ENCODE measurements at regions not wholly inside any gene's neighbourhood (a gene's known extent, or its start where the extent isn't known, plus 50 kb on each side); places are given as distances from the start of the nearest gene placed in this dataset.

DNA sequence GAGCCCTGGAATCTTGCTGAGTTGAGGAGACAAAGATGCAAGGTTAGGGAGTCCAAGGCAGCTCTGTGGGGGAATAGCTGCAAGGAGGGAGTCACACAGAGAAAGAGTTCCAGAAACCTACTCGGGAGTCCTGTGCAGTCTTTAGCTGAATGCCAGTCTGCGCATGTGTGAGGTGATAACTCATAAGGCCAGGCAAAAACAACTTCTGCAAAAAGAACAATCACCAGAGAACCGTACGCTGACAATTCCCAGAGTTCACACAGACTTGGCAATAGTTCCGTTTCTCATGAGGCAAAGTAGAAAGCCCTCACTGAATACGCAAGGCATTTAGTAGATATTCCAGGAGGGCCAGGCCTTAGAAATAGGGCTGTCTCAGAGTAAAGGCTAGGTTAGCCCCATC, 135.2 kb upstream of the TAB2 start:
- no peak for DNase-seq (ENCODE audit: low read depth in 2 of 2)

DNA sequence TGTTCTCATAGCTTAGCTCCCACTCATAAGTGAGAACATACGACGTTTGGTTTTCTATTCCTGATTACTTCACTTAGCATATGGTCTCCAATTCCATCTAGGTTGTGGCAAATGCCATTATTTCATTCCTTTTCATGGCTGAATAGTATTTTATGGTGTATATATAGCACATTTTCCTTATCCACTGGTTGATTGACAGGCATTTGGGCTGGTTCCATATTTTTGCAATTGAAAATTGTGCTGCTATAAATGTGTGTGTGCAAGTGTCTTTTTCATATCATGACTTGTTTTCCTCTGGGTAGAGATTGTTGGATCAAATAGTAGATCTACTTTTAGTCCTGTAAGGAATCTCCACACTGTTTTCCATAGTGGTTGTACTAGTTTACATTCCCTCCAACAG, 133.0 kb upstream of the TAB2 start:
- DNase-seq (ENCODE audit: low read depth in 2 of 2), result no peak

DNA sequence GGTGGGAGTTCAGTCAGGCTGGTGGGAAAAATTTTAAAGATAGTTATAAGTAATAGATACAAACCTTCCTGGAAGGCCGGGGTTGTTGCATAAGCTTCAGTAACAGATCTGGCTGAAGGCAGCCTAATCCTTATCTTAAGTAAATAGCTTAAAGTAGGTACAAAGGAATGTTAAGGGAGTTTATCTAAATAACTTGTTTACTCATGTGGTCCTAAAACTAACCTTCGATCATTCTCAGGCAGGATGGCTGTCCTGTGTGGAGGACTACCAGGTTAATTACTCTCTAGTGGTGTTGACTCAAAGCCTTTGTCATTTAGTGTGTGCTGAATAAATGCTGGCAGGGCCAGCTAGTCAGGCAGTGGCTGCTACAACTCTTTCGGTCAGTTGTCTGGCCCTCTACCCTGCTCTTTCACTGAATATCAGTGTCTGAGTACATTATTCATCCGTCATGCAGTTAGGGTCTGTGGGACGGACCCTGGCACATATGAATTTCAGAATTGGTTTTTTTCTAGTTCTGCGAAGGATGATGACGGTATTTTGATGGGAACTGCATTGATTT, 131.6 kb upstream of the TAB2 start:
- DNase-seq (ENCODE audit: low read depth in 2 of 2), result no peak

DNA sequence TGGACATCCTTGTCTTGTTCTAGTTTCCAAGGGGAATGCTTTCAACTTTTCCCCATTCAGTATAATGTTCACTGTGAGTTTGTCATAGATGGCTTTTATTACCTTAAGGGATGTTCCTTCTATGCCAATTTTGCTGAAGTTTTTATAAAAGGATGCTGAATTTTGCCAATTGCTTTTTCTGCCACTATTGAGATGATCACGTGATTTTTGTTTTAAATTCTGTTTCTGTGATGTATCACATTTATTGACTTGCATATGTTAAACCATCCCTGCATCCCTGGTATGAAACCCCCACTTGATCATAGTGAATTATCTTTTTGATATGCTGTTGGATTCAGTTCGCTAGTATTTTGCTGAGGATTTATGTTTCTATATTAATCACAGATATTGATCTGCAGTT, 130.6 kb upstream of the TAB2 start:
- DNase-seq (ENCODE audit: low read depth in 2 of 2), result no peak

DNA sequence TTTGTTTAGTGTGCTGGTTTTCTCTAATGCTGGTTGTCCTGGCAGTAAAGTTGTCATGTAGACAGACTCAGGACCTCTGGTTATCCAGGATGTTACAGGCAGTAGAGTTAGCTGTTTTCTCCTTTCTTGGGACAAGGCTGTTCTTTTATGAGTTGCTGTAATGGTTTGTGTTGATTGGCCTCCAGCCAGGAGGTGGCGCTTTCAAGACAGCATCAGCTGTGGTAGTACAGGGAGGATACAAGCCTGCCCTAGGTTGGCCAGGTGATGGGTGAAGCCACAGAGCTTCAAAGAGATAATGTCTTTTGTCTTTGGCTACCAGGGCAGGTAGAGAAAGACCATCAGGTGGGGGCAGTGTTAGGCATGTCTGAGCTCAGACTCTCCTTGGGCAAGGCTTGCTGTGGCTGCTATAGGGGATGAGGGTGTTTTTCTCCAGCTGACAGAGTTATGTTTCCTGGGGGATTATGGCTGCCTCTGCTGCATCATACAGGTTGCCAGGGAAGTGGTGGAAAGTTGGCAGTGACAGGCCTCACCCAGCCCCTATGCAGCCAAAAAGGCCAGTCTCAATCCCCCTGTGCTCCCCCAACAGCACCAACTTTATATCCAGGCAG, 127.2 kb upstream of the TAB2 start:
- DNase-seq (ENCODE audit: low read depth in 2 of 2), result peak; percentile 40 to 41

DNA sequence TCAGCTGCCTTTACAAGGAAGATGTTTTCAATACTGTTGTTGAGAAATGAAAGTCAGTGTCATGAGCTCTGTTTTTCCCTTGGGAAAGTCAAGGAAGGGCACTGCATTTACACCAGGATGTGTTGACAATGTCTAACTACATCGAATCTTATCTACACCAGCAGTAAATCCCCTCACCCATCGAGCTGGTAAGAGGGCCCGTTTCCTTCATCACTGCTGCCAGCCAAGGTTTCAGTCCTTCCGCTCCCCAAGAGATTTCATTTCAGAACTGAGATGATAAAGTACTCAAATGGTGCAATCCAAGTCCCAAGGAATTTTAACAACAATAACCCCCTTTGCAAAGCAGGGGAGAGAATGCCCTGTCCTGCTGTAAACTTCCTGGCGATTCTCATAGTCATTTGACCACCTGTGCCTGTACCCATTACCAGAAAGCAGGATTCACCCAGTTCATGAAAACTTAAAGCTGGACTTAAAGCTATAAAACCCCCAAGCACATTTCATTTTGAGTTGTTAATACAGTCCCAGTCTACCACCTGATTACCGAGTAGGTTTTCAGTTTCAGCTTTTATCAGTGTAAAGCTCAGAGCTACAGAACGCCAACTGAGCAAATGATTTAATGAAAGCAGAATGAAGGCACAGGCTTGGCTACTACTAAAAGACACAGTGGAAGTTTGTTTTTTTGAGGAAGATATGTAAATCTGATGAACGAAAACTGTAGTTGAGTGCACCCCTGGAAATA, 122.5 kb upstream of the TAB2 start:
- DNase-seq (ENCODE audit: low read depth in 2 of 2), result no peak

DNA sequence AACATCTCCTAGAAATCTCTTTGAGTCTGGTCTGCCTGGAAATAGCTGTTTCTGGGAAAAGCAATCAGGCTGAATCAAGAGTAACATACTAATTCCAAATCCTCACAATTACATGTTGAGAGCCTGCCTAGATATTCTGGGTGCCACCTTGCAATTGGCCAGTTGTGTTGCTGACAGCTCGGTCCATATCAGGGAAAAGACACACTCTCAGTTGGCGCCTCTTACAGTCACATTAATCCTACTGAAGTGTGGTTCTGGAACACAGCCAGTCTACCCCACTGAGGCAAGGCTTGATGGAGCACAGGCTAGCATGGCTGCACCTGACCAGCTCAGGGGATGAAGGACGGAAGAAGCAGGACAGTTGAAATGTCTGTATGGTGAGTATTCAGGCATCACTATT, 121.4 kb upstream of the TAB2 start:
- DNase-seq (ENCODE audit: low read depth in 2 of 2), result no peak

DNA sequence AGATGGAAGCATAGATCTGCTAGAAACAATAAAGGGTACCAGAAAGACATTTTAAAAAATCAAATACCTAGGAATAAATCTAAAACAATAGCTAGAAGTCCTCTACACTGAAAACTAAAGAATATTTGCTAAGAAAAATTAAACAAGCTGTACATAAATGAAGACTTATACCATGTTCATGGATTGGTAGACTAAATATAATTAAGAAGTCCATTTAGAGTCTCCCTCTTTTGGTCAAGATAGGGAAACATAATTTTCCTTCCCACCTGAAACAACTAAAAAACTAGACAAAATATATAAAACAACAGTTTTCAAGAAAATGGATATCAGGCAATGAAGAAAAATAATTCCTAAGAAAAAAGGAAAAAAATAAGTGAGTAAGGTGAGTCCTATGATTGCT, 120.0 kb upstream of the TAB2 start:
- no peak for DNase-seq (ENCODE audit: low read depth in 2 of 2)

DNA sequence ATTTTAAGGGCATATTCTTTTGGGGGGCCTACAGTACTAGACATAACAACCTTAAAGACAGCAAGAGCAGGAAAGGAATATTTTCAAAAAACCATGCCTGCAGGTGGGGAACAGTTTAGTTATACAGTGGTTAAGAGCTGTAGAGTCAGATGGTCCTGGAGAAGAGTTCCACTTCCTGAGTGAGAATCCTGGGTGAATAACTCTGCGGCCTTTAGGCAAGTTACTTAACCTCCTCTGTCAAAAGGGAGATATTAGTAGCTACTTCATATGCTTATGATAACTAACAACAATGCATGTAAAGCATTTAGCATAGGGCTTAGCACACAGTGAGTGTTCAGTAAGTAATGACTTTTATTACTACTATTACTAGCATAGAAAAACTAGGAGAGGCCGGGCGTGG, 119.2 kb upstream of the TAB2 start:
- no peak for DNase-seq (ENCODE audit: low read depth in 2 of 2)

DNA sequence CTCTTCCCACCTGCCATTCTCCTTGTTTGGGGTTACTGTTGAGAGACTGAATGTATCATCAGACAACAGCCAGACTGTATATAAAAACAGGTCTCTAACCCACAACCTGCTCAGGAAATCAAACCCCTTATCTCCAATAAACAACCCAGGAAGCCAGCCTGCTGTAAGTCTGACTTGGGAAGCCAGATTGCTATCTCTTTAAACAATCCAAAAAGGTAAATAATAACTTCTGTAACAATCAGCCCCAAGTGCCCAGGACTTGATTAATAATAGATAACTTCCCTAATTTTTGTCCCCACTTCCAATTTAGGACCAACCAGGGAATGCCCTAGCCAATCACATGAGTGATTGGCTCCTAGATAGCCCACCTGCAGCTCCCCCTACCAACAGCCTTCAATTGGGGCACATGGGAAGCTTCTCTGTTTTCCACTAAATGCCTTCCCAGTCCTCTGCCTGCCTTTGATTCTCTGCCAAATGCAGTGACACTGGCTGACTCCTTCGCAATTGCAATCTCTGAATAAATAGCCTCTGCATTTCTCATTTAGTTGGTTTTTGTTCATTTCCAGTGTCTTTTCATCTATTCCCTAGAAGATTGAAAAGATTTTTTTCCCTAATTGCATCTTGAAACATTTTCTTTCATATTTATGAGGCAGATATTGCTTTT, 117.1 kb upstream of the TAB2 start:
- DNase-seq (ENCODE audit: low read depth in 2 of 2), result no peak

DNA sequence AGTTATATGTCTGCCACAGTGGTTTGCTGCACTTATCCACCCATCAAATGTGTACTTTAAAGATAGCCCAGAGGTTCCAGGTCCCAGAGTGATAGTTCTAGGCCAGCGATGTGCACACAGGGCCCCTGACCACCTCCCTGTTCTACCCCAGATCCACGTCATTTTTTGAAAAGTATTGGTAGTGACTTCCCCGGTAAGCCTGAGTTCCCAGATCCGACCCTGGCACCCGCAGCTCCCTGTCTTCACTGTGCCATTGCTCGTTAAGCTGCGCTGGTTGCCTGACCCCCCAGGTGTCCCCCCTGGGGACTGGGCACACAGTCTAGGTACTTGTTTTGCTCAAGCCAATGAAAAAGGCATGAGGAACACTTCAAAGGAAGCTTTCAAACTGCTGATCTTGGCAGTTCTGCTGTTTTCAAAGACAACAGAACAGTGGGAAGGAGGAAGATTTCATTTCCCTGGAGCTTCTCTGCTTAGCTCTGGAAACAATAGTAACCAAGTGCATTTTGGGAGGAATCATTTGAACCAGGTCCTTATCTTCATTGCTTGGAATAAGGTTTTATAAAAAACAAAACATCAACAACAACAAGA, 116.3 kb upstream of the TAB2 start:
- no peak for DNase-seq (ENCODE audit: low read depth in 2 of 2)

DNA sequence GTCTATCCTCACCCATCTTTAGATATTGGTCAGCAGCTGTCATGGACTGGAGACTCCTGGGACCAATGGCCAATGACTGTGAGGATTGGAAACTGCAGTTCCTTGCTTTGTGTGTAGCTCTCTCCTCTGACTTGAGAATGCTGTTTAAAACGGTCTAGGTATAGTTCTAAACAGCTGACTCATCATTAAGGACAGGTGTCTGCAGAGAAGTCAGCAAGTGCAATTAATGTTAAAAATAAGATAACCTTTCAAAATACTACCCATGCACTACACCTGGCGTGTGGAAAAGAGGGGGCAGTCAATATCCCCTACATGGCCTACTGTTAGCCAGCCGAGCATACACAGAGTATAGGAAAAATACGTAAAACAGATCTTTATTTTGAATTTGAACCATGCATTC, 115.4 kb upstream of the TAB2 start:
- no peak for DNase-seq (ENCODE audit: low read depth in 2 of 2)

DNA sequence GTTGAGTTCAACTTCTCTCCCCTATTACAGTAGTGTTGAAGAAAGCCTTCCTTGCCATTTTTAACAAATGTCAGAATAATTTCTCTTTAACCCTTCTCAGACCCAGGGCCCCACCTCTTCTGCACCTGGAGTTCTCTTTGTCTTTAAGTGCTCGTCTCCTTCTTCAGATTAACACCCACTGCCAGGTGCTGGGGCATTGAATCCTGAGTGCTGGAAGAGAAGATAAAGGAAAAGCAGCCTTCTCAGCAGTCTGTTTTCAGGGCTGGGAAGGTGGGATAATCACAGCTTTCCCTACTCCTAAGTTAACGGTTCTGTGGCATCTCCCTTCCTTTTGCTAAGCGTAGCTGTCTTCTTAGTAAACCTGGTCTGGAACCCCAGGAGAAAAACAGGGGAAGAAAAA, 114.6 kb upstream of the TAB2 start:
- DNase-seq (ENCODE audit: low read depth in 2 of 2), result no peak

DNA sequence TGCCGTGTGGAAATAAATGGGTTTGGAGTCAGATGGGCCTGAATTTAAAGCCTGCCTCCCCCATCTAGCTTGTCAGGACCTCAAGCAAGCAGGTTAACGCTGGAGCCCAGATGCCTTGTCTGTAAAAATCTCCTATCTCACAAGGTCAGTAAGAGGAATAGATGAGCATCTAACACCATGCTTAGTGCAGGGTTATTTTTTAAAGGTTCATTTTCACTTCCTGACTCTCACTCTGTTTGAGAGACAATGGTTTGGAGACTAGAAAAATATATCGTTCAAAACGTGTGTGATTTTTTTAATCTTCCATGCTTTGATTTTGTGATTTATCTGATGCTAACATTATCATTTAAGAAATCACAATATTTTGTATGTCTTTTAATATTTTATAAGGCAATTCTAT, 114.0 kb upstream of the TAB2 start:
- no peak for DNase-seq (ENCODE audit: low read depth in 2 of 2)

DNA sequence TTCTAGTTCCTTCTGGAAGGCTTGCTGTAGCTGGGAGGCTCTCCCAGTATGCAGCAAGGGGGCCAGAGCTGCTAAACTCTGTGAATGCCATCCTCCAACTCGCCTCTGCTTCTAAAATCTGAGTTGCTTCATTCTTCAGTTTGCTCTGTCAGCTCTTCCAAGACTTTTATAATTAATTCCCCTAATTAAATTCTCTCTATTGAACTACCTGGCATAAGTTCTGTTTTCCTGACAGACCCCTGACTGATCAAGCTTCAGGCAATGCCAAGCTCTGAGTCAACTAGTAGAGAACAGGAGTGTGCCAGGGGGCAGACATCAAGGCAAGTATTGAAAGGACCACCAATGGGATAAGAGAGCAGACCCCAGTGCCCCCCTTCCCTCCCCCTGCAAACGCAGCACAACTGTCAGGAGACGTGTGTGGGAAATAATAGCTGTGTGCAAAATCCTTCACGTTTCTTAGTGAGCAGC, 109.3 kb upstream of the TAB2 start:
- DNase-seq (ENCODE audit: low read depth in 2 of 2), result no peak

DNA sequence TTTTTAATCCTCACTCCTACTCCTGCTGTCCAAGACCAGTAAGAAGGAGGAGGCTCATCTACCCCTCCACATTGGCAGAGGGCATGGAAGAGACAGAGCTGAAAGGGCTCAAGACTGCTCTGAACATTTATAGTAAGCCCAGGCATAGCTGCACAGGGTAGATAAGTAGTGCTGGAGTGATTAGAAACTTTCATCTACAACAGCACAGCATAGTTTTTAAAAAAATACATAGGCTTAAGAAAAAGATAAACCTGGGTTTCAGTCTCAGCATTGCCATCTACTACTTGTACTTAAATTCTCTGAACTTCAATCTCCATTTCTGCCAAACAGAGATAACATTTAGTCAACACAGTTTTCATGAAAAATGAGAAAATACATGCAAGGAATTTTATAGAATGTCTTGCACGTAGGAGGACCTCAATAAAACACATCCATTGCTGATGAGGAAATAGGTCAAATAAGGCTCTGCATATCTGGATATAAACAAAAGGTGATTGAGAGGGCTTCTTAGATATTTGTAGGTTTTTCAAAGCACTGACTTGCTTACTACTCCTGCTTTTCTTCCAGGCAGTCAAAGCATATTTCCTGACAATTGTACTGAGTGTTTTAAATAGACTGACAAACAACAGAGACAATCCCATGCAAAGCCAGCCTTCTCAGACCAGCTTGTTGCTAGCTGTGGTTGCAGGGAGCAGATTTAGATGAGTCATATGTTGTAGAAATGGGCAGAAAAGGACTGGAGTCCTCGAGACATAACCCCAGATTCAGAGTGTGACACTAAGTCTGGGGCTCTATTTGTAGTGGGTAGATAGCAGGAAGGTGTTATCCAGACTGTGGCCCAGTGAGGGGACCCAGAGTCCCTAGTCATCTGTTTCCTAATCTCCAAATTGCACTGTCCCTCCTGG, 107.4 kb upstream of the TAB2 start:
- no peak for DNase-seq (ENCODE audit: low read depth in 2 of 2)

DNA sequence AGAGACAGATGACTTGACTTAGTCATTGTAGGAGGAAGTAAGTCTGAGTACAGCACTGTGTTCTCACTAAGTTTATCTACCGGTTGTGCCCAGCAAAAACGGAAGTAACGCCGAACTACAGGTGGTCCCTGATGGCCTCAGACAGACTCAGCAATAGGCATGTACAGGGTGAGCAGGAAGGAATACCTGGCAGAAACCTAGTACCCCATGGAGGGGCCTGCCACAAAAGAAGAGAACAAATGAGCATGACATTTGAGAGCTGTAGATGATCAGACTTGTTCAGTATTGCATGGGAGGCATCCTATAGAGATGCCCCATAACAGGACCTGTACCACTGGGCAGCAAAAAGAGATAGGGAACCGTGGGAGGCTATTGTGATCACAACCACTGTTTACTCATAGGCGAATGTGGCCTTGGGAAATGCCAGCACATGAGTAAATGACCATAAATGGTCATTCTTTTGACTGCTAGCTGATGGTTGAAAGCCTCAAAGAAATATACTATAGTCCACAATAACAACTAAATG, 106.4 kb upstream of the TAB2 start:
- DNase-seq (ENCODE audit: low read depth in 2 of 2), result no peak

DNA sequence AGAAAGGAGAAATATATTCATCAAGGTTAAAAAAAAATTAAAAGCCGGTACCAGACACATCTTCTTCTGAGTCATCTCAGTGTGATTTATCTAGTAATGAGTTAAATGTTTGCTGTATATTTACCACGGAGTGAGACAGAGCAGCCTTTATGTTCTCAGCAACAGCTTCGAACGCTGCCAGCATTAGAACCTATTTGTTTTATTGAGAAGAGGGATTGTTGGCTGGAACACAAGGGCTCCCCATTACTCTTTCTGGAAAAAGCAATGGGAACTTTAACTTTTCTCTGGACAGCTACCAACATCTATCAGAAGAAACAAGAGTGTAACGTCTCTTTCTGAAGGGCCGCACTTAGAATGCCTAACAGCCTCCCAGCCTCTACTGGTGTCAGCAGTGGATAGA, 105.3 kb upstream of the TAB2 start:
- DNase-seq (ENCODE audit: low read depth in 2 of 2), result no peak

DNA sequence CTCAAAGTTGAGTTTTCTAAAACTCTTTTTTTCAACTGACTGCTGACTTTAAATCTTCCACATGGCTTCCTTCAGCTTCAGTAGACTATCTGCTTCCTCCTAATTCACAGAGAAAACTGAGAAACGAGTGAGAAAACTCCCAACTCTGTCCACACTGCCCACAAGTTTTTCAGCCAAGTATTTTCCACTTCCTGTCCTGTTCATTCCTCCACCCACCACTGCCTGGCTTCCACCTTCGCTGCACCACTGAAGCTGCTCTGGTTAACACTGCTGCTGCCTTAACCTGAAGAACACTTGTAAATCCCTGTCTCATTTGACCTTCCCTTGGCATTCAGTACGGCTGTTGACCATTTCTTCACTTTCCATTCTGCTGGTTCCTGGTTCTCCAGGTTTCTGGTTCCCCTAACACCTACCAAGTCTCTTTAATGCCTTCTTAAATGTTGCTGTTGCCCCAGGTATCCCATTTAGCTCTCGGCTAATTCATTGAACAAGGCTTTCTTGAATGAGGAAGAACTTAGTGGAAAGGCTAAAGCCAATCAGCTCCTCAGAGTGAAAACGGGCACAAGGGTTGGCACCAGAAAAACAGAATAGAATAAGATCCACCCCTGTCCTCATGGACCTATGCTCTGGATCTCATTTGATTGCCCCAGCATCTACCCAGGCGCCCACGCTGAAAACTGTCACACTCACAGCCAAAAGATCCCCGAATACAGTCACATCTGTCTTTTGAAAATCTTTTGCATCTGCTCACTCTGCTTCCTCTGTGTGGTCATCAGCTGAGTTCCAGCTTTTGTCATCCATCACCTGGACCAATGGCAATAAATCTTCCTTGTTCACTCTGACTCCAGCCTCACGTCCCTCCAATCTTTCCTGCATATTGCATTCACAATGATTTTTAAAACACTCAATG, 104.4 kb upstream of the TAB2 start:
- DNase-seq (ENCODE audit: low read depth in 2 of 2), result no peak

DNA sequence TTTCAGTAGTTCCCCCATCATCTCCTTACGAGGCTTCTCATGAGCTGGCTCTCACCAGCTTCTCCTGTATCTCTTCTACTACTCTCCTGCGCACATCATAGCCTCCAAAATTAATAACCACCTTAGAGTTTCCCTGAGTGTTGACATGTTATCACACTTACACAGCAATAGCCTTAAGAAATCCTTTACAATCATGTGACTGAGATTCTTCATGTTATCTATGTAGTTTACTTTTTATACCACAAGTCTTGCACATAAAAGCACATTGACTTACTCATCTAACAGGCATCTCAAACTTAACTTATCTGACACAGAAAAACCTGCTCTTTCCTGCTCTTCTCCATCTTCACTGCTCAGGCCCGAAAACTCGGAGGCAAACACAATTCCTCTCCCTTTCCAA, 103.7 kb upstream of the TAB2 start:
- DNase-seq (ENCODE audit: low read depth in 2 of 2), result no peak
